Aorta (tissue), 5 donors: ENCODE measurements at regions not wholly inside any gene's neighbourhood (a gene's known extent, or its start where the extent isn't known, plus 50 kb on each side); places are given as distances from the start of the nearest gene placed in this dataset.
A peak's percentile ranks its signal among the peaks of the same experiment; 100 is the strongest.
"Not testable (repeated sequence)": the region's sequence is repeated elsewhere in the genome, so short reads cannot be mapped to it uniquely, and the experiment has no call there.

Source experiments
- ATAC-seq: fragments of 200-7000 bp; cut with Tn5 transposase; one replicate; pipeline ENCODE4 v1.9.1; 2022; ENCODE audit warnings: moderate library complexity; ENCODE audit not compliant: low FRiP score
- DNase-seq, 2 donors: peaks; one replicate each; pipeline ENCODE4 v3.0.0-alpha.2; 2020
- H3K27ac ChIP-seq, 2 donors: one replicate each; pipeline ENCODE4 v1.5.1; 2013; ENCODE audit warnings: low read length in 2 of 2, mild to moderate bottlenecking in 2 of 2, moderate library complexity in 2 of 2, control low read depth in 1 of 2, inconsistent platforms in 1 of 2, low read depth in 1 of 2
- H3K27me3 ChIP-seq, 2 donors: one replicate each; pipeline ENCODE4 v1.6.1; 2013; ENCODE audit warnings: control low read depth in 1 of 2, low read length in 1 of 2, mild to moderate bottlenecking in 1 of 2, moderate library complexity in 1 of 2; ENCODE audit not compliant: insufficient read depth in 2 of 2, control insufficient read depth in 1 of 2
- H3K36me3 ChIP-seq, 2 donors: one replicate each; pipeline ENCODE4 v1.6.1; 2013; ENCODE audit warnings: control low read depth in 1 of 2, low read length in 1 of 2, mild to moderate bottlenecking in 1 of 2; ENCODE audit not compliant: insufficient read depth in 2 of 2, control insufficient read depth in 1 of 2
- H3K4me1 ChIP-seq, 2 donors: one replicate each; pipeline ENCODE4 v1.6.1; 2013; ENCODE audit warnings: low read length in 2 of 2, control low read depth in 1 of 2, mild to moderate bottlenecking in 1 of 2, moderate library complexity in 1 of 2; ENCODE audit not compliant: insufficient read depth in 2 of 2, control insufficient read depth in 1 of 2
- H3K4me3 ChIP-seq, 2 donors: one replicate each; pipeline ENCODE4 v1.5.1; 2013; ENCODE audit warnings: low read length in 2 of 2, control low read depth in 1 of 2, mild to moderate bottlenecking in 1 of 2
- H3K9me3 ChIP-seq: one replicate; pipeline ENCODE4 v1.6.1; 2013; ENCODE audit warnings: mild to moderate bottlenecking, low read length; ENCODE audit not compliant: control insufficient read depth
- WGBS, 2 donors: extraction: QIAGEN DNeasy Blood & Tissue Kit; methylation state at CpG; one replicate each; pipeline ENCODE4 v1.1.7; 2013; 5-methylcytosine and 5-hydroxymethylcytosine counted together
- intact Hi-C, 2 donors: fragments of 100-400 bp; cut with DNase I; formaldehyde crosslinking; loops; one replicate each; pipeline versions ENCODE4 v1.14.2 to v1.15.0; 2022
- donor health status: healthy with polysubstance abuse.
- donor health status: Bipolar disorder and iron deficiency.
- donor health status: DM: no; HTN: no; CAD: no.
- donor health status: DM: no; HTN: no; CAD: no.
- donor health status: DM: yes; HTN: yes; CAD: no.

DNA sequence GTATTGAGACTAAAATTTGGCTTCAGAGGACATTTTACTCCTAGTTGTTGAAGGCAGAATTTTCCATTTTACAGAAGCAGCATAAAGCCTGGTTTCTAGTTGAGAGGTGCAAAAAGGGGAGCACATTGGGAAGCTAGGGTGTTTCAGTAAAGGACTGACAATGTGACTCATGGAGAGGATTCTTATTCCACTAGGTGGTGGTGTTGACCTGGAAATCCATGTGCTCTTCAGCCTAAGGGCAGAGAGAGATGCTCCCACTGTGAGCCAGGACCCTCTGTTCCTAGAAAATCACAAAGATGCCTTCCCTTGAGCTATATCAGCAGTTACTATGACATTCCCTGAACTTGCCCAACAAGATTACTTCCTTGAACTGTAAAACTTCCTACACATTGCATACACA is 687.8 kb downstream of the IPMK start:
- no peak for DNase-seq
- intact Hi-C loops, result loop anchor here (2.0 to 10.0 kb wide), 3 partner anchors 272 to 573 kb away; no protein-coding TSS in a partner anchor
- Histone ChIP-seq H3K27ac (no peak overlapping the region), H3K36me3 (no peaks in the 10 kb centered on the region), H3K4me3 (no peak overlapping the region), H3K9me3 (no peaks in the 10 kb centered on the region), H3K27me3 (no peaks in the 10 kb centered on the region), H3K4me1 (no peaks in the 10 kb centered on the region)
- ATAC-seq, result no peak

DNA sequence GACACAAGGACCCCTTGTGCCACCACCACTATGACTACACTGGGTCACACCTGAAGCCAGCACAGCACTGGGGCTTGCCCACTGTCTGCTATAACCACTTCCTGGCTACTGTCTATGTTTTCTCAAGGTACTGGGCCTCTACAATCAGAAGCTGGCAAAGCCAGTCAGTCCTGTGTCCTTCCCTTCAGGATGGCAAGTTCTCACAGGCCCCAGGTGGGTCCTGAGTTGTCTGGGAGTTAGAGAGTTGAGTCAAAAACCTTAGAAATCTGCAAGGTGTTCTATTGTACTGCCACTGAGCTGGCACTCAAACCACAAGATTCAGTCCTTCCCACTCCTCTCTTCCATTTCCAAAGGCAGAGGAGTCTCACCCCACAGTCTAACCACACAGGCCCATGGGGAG is 705.5 kb downstream of the IPMK start:
- no peaks in the 10 kb centered on the region for H3K27me3 ChIP-seq
- no peak for ATAC-seq

DNA sequence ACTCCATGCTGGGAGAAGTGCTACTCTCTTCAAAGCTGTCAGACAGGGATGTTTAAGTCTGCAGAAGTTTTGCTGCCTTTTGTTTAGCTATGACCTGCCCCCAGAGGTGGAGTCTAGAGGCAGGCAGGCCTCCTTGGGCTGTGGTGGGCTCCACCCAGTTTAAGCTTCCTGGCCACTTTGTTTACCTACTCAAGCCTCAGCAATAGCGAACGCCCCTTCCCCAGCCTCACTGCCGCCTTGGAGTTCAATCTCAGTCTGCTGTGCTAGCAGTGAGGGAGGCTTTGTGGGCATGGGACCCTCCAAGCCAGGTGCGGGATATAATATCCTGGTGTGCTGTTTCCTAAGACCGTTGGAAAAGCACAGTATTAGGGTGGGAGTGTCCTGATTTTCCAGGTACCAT is 715.9 kb downstream of the IPMK start:
- H3K27ac ChIP-seq, H3K36me3 ChIP-seq, H3K4me1 ChIP-seq, DNase-seq, H3K9me3 ChIP-seq, ATAC-seq, H3K27me3 ChIP-seq, intact Hi-C loops, H3K4me3 ChIP-seq: not testable (repeated sequence)
- 86% methylated on average over 5 of the region's 5 CpGs for WGBS, 2 donors

More for the DNA sequence above, 705.5 kb downstream of the IPMK start:
- Histone ChIP-seq H3K4me3 (no peak overlapping the region), H3K27ac (no peak overlapping the region), H3K4me1 (no peaks in the 10 kb centered on the region), H3K36me3 (no peaks in the 10 kb centered on the region), H3K9me3 (peaks cover 2% of the 10 kb centered on the region)
- intact Hi-C loops, result no loop called here
- DNase-seq, result no peak

DNA sequence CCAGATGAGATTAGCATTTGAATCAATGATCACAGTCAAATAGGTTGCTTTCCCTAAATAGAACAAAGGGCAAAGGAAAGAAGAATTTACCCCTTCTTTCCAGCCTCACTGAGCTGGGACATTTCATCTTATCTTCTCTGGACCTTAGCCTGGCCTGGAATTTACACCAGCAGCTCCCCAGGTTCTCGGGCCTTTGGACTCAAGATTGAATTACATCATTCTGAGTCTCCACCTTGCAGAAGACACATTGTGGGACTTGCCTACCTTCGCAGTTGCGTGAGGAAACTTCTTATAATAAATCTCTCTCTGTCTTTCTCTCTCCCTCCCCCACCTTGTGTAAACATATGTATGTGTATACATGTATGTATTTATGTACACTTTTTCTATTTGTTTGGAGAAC is 732.4 kb downstream of the IPMK start:
- Histone ChIP-seq H3K36me3 (no peaks in the 10 kb centered on the region), H3K9me3 (no peaks in the 10 kb centered on the region), H3K27me3 (no peaks in the 10 kb centered on the region), H3K4me1 (no peaks in the 10 kb centered on the region), H3K27ac (no peak overlapping the region), H3K4me3 (no peak overlapping the region)
- 74 to 76% methylated on average over 3 of the region's 3 CpGs for WGBS, 2 donors
- no peak for DNase-seq
- intact Hi-C loops, result no loop called here
- no peak for ATAC-seq

DNA sequence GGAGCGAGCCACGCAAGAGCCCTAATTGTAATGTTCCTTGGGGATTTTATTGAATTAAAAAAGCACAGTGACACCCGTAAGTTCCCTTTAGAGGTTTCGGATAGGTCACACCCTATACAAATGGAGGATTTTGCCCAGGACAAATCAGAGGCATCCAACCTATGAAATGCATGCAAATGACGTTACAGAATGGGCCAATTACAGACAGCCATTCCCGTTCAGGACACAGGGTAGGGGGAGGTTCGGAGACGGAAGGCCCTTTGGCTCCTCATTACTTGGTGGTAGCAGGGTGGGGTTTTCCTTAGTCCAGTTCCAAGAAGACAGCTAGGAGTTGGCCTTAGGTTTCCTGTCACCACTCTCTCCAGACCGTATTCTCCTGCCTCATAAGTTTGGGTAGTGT is 754.1 kb downstream of the IPMK start:
- ATAC-seq, result no peak
- no peak for DNase-seq
- Histone ChIP-seq H3K4me3 (no peak overlapping the region), H3K4me1 (no peaks in the 10 kb centered on the region), H3K27ac (no peak overlapping the region), H3K36me3 (no peaks in the 10 kb centered on the region), H3K9me3 (no peaks in the 10 kb centered on the region), H3K27me3 (no peaks in the 10 kb centered on the region)
- 86 to 87% methylated on average over 9 of the region's 9 CpGs for WGBS, 2 donors
- intact Hi-C loops, result no loop called here

DNA sequence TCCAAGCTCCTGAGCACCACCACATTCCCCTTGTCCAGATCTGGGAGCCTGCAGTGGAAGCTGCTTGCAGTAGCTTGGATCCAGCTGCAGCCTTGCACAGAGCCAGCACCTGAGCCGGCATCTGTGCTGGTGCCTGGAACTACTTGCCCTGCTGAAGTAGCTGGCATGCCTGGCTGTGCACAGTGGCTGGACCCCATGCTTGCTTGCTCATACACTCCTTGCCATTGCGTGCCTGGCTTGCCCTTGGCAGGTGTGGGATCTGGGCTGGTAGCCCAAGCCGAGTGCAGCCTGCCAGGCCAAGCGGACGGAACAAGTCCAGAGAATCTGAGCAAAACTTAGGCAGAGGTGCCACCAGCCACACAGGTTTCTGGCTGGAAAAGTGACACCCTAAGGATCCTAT is 759.9 kb downstream of the IPMK start:
- Histone ChIP-seq H3K27ac (no peak overlapping the region), H3K4me1 (no peaks in the 10 kb centered on the region), H3K4me3 (no peak overlapping the region), H3K9me3 (no peaks in the 10 kb centered on the region), H3K27me3 (no peaks in the 10 kb centered on the region), H3K36me3 (no peaks in the 10 kb centered on the region)
- intact Hi-C loops, result no loop called here
- peak; percentile 45 for ATAC-seq
- WGBS, 2 donors, result 66 to 75% methylated on average over 5 of the region's 5 CpGs
- DNase-seq, result no peak

DNA sequence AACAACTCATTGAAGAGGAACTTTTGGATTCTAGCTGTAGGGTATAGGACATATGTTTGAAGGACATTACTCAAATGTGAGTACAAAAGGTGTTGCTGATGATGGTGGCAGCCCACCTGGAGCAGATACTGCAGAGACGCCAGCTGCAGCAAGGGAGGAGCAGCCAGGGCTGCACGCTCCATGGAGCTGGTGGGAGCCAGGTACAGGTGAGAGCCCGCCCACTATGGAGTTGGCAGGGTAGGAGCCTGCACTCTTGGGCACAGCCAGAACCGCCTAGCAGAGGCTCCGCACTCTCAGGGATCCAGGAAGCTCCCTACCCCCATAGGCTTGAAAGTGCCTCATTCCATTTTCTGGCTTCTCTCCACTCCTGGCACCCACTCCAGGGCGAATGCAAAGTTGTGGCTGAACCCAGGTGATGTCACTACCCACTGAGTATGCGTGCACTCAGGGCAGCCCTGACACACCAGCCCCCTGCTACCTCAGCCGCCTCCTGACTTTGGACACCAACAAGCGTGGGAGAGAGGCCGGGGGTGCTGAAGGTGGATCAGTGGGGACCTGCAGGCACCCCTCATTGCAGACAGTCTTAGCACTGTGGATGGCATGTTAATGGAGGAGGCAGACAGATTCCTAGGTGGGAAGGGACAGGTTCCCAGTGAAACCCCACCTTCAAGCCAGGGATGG is 761.1 kb downstream of the IPMK start:
- no peak overlapping the region for H3K4me3 ChIP-seq
- H3K4me1 ChIP-seq, result no peaks in the 10 kb centered on the region
- no peaks in the 10 kb centered on the region for H3K27me3 ChIP-seq
- H3K9me3 ChIP-seq, result no peaks in the 10 kb centered on the region
- 77 to 83% methylated on average over 10 of the region's 10 CpGs for WGBS, 2 donors
- ATAC-seq (no peak), DNase-seq (peak in 1 of 2 donors; percentile 40)
- H3K36me3 ChIP-seq, result no peaks in the 10 kb centered on the region
- no peak overlapping the region for H3K27ac ChIP-seq
- intact Hi-C loops, result no loop called here

DNA sequence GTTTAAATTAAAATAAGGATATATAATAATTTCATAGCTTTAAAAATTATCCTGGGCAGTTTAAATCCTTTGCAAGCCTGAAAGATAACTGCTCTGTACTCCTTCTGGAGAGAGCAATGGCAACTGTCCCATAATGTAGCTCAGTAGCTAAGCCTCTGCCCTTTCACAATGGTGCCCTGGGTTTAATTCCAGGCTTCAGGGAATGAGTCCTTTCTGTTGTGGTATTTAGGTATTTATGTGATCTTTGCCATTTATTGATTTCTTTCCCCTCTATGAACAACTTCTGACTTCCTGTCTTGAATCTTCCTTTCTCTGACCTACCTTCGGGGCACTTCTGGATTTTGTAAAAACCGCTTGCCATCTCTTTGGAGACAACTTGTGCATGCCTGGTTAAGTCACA is 773.2 kb downstream of the IPMK start:
- H3K36me3 ChIP-seq, result no peaks in the 10 kb centered on the region
- no peaks in the 10 kb centered on the region for H3K9me3 ChIP-seq
- no peak for ATAC-seq
- WGBS, 2 donors, result 47 to 86% methylated on average over 2 of the region's 2 CpGs
- H3K4me3 ChIP-seq, result no peak overlapping the region
- intact Hi-C loops, result no loop called here
- H3K27me3 ChIP-seq, result no peaks in the 10 kb centered on the region
- no peaks in the 10 kb centered on the region for H3K4me1 ChIP-seq
- DNase-seq, result no peak
- no peak overlapping the region for H3K27ac ChIP-seq

DNA sequence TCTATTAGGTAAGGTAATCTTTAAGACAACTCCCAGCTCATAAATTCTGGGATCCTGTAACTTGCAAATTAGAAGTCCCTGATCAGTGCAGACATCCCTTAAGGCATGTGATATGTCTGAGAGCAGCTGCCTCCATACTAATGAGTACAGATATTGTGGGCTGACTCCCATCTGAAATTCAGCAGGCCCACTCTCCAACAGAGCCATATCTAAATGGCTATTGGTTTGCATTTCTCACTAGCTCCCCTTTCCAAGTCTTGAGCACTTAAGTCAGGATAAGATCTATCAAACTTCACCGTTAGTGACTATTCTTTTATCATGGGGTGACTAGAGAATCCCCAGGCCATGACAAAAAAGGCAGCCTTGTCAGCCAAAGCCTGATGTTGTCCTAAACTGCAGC is 785.4 kb downstream of the IPMK start:
- intact Hi-C loops, result no loop called here
- Histone ChIP-seq H3K27ac (no peak overlapping the region), H3K36me3 (no peaks in the 10 kb centered on the region), H3K9me3 (no peaks in the 10 kb centered on the region), H3K4me3 (no peak overlapping the region), H3K4me1 (no peaks in the 10 kb centered on the region), H3K27me3 (no peaks in the 10 kb centered on the region)
- WGBS, 2 donors, result 52 to 69% methylated on average over 1 of the region's 1 CpG
- ATAC-seq (no peak), DNase-seq (no peak)
